Ovary (tissue), 7 donors: ENCODE measurements at regions not wholly inside any gene's neighbourhood (a gene's known extent, or its start where the extent isn't known, plus 50 kb on each side); places are given as distances from the start of the nearest gene placed in this dataset.

Experiments used
- DNase-seq, 5 donors: peaks; one replicate each; pipeline ENCODE4 v3.0.0-alpha.2; 2019 to 2020
- H3K27ac ChIP-seq, 2 donors: fragments of 200-600 bp; one replicate each; pipeline versions ENCODE4 v1.5.1 to v1.8.0; 2019 to 2022
- H3K27me3 ChIP-seq: fragments of 200-600 bp; one replicate; pipeline ENCODE4 v1.8.0; 2022
- H3K36me3 ChIP-seq: fragments of 200-600 bp; sonication (generic); one replicate; pipeline ENCODE4 v1.5.1; 2019
- H3K4me1 ChIP-seq: one replicate; pipeline ENCODE4 v1.8.1; 2013; ENCODE audit warnings: mild to moderate bottlenecking, moderate library complexity; ENCODE audit not compliant: insufficient read depth
- H3K4me3 ChIP-seq: fragments of 200-600 bp; sonication (generic); one replicate; pipeline ENCODE4 v1.5.1; 2017
- H3K9me3 ChIP-seq, 2 donors: fragments of 200-600 bp in 1 of 2; sonication (generic) in 1 of 2; one replicate each; pipeline versions ENCODE4 v1.5.1 to v1.8.1; 2013 to 2019; ENCODE audit warnings: mild to moderate bottlenecking in 1 of 2, moderate library complexity in 1 of 2
- CTCF ChIP-seq, 3 donors: fragments of 450-650 bp in 2 of 3; fragments of 200-600 bp in 1 of 3; IDR thresholded peaks; one replicate each; pipeline versions ENCODE4 v1.5.1 to v1.8.0; 2016 to 2022; ENCODE audit warnings: antibody characterized with exemption in 3 of 3, mild to moderate bottlenecking in 1 of 3
- EP300 ChIP-seq: sonication (generic); formaldehyde crosslinking; IDR thresholded peaks from one replicate; pipeline ENCODE4 v1.6.1; 2017; ENCODE audit warnings: antibody characterized with exemption
- POLR2A ChIP-seq: fragments of 450-650 bp; IDR thresholded peaks from one replicate; pipeline ENCODE4 v1.6.1; 2017; ENCODE audit warnings: antibody characterized with exemption, mild to moderate bottlenecking, moderate library complexity
- WGBS, 3 donors: extraction: QIAGEN DNeasy Blood & Tissue Kit in 1 of 3; methylation state at CpG; one replicate each; pipeline versions ENCODE4 v1.1.5 to v1.1.7; 2013 to 2017; 5-methylcytosine and 5-hydroxymethylcytosine counted together
- intact Hi-C, 4 donors: fragments of 100-400 bp; cut with DNase I; formaldehyde crosslinking; loops; one replicate each; pipeline versions ENCODE4 v1.11.0 to v1.15.1; 2022 to 2023
- donor health status: DM: no; HTN: no; CAD: no; lungs with moderate emphysema.
- donor health status: DM: no; HTN: no; CAD: no.
- donor health status: Bipolar disorder and iron deficiency.
- donor health status: DM: no; HTN: no; CAD: no.
- donor health status: DM: yes; HTN: yes; CAD: no.

GRCh38 chr1:188359315-188359714 is 1530.6 kb downstream of the PLA2G4A start:
- H3K4me1 ChIP-seq: no peaks in the 10 kb centered on the region
- no peak overlapping the region for H3K4me3 ChIP-seq
- TF ChIP-seq CTCF (IDR thresholded peaks at IDR 0.05) (no peak), EP300 (no peak), POLR2A (no peak)
- H3K27me3 ChIP-seq: no peaks in the 10 kb centered on the region
- intact Hi-C loops: no loop called here
- H3K9me3 ChIP-seq: no peaks in the 10 kb centered on the region
- H3K36me3 ChIP-seq: no peaks in the 10 kb centered on the region
- H3K27ac ChIP-seq: no peak overlapping the region
- DNase-seq: no peak
- WGBS, 3 donors: 91 to 93% (median 92%) methylated on average over 4 of the region's 4 CpGs

GRCh38 chr1:188363943-188364342 is 1535.2 kb downstream of the PLA2G4A start:
- H3K4me3 ChIP-seq: no peak overlapping the region
- no peaks in the 10 kb centered on the region for H3K27me3 ChIP-seq
- no peak for DNase-seq
- 92 to 95% (median 94%) methylated on average over 4 of the region's 4 CpGs for WGBS, 3 donors
- H3K9me3 ChIP-seq: no peaks in the 10 kb centered on the region
- H3K27ac ChIP-seq: no peak overlapping the region
- no peaks in the 10 kb centered on the region for H3K36me3 ChIP-seq
- no peak for TF ChIP-seq EP300
- no peak for TF ChIP-seq POLR2A
- no peak for TF ChIP-seq CTCF (IDR thresholded peaks at IDR 0.05)
- intact Hi-C loops: no loop called here
- H3K4me1 ChIP-seq: no peaks in the 10 kb centered on the region

- DNase-seq: no peak
- H3K4me3 ChIP-seq: no peak overlapping the region
- intact Hi-C loops: no loop called here
- 85 to 94% (median 89%) methylated on average over 3 of the region's 3 CpGs for WGBS, 3 donors
- no peak for TF ChIP-seq EP300
- no peak for TF ChIP-seq POLR2A
- TF ChIP-seq CTCF (IDR thresholded peaks at IDR 0.05): no peak
- H3K36me3 ChIP-seq: no peaks in the 10 kb centered on the region
- no peaks in the 10 kb centered on the region for H3K4me1 ChIP-seq
- H3K27me3 ChIP-seq: no peaks in the 10 kb centered on the region
- H3K27ac ChIP-seq: no peak overlapping the region
- no peaks in the 10 kb centered on the region for H3K9me3 ChIP-seq
These were observed 1536.2 kb downstream of the PLA2G4A start for GRCh38 chr1:188364927-188365449.

- no peaks in the 10 kb centered on the region for H3K36me3 ChIP-seq
These were observed 1537.1 kb downstream of the PLA2G4A start for GRCh38 chr1:188365874-188366273.

More at GRCh38 chr1:188365874-188366273, 1537.1 kb downstream of the PLA2G4A start:
- no peak for DNase-seq
- no peak overlapping the region for H3K4me3 ChIP-seq
- intact Hi-C loops: no loop called here
- H3K9me3 ChIP-seq: no peaks in the 10 kb centered on the region
- H3K4me1 ChIP-seq: no peaks in the 10 kb centered on the region
- no peaks in the 10 kb centered on the region for H3K27me3 ChIP-seq
- TF ChIP-seq EP300: no peak
- no peak for TF ChIP-seq POLR2A
- TF ChIP-seq CTCF (IDR thresholded peaks at IDR 0.05): no peak
- no peak overlapping the region for H3K27ac ChIP-seq
